ENCODE measurements at regions not wholly inside any gene's neighbourhood (a gene's known extent, or its start where the extent isn't known, plus 50 kb on each side); places are given as distances from the start of the nearest gene placed in this dataset.

- no peak for TF ChIP-seq CTCF (IDR thresholded peaks at IDR 0.05; ENCODE audit: low read depth, low read length, missing input control)
- no peak for TF ChIP-seq ZBTB33 (IDR thresholded peaks at IDR 0.05)
- no peak for TF ChIP-seq RXRA (IDR thresholded peaks at IDR 0.05)
- TF ChIP-seq JUND (IDR thresholded peaks at IDR 0.05), result no peak
- no peak for TF ChIP-seq TAF1 (conservative IDR thresholded peaks at IDR 0.05)
- no peak for TF ChIP-seq GABPA (IDR thresholded peaks at IDR 0.05 in 1 of 2, conservative IDR thresholded peaks at IDR 0.05 in 1 of 2)
- TF ChIP-seq SP1 (IDR thresholded peaks at IDR 0.05), result no peak
- TF ChIP-seq MAX (IDR thresholded peaks at IDR 0.05), result no peak
These were observed 191.3 kb downstream of the SNX10 start for GRCh38 chr7:26482927-26483326.
